HuH-7 (cell line): ENCODE measurements at regions not wholly inside any gene's neighbourhood (a gene's known extent, or its start where the extent isn't known, plus 50 kb on each side); places are given as distances from the start of the nearest gene placed in this dataset.
"Not testable (repeated sequence)": the region's sequence is repeated elsewhere in the genome, so short reads cannot be mapped to it uniquely, and the experiment has no call there.

Experiments used
- DNase-seq: peaks from one replicate; pipeline ENCODE4 v3.0.0; 2011; ENCODE audit warnings: low spot score

DNA sequence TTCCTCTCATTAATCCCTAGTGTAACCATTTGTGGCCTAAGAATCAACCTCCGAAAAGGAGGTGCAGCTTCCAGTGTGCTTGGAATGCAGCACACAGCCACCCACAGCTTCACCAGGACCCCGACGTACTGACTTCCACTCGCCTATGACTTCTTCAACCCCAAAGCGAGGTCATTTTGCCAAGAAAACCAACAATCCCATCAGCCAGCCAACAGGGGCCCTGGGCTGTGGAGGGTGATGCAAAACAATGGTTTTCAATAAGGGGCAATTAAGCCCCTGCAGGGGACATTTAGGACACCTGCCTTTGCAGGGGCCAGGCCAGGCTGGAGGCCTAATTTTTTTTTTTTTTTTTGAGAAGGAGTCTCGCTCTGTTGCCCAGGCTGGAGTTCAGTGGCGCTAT is 158.1 kb upstream of the SKOR2 start:
- no peak for DNase-seq

DNA sequence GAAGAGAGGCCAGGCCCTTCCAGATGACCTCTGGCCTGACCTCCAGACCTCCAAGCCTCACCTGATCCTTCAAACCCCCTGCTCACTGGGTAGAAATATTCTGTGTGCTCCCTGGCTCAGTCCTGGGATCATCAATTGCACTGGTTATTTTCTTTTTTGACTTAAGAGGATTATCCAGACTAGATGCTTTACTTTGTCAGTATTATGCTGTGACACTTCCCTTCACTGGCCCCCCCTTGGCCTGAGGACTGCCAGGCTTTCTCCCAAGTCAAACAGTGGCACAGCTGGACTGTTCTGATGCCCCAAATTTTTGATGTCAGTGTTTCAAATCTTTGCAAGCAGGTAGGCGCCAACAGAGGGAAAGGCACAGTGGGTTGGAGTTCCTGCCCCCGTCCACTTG is 156.3 kb upstream of the SKOR2 start:
- DNase-seq = no peak

GRCh38 chr18:47404845-47405244 is 153.4 kb upstream of the SKOR2 start:
- DNase-seq = no peak

DNA sequence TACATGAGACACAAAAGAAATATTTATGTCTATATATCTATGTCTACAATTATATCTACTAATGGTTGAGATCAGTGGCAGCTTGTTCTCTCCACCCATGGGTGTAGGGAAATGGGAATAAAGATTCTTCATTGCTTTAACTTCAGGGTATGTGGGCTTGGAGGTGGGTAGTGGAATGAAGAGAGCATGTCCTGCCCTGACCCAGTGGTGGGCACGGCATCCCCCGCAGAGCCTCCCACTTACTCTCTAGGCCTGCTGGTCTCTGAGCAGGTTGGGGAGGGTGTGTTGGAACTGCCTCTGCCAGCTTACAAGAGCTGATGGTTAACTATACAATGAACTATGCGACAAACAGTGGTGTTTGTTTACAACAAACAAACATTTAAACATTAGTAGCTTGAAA is 152.5 kb upstream of the SKOR2 start:
- no peak for DNase-seq

GRCh38 chr18:47403317-47403716 is 151.9 kb upstream of the SKOR2 start:
- DNase-seq = no peak

- DNase-seq = no peak
Observed at GRCh38 chr18:47399475-47399874, 148.0 kb upstream of the SKOR2 start.

- DNase-seq = no peak
Observed at GRCh38 chr18:47397671-47398319, 146.3 kb upstream of the SKOR2 start.

GRCh38 chr18:47391665-47392064 is 140.2 kb upstream of the SKOR2 start:
- no peak for DNase-seq

DNA sequence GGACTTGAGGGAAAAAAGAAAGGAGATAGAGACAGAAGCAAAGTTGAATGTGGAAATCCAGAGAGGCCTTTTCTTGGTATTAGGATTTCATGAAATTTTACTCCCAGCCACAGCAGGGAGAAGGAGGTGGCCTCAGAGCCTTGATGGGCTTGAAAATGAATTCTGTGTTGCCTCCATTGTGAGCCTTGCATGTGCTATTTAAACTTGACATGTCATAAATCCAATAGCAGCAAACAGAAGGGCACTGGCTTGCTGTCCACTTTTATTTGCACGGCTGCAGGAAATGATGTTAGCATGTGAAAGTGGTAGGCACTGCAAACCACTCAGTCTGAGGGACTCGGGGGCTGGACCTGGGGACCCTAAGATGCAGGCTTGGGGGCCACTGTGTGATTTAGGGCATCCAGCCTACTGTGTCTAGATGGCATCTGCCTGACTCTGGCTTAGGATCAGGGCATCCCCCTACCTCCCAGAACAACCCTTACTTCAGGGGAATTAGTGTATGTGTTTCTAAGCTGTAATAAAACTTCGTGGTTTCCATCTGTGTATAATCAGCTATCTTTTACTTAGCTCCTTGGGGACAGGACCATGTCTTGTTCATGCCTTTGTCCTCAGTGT is 139.1 kb upstream of the SKOR2 start:
- DNase-seq = no peak

DNA sequence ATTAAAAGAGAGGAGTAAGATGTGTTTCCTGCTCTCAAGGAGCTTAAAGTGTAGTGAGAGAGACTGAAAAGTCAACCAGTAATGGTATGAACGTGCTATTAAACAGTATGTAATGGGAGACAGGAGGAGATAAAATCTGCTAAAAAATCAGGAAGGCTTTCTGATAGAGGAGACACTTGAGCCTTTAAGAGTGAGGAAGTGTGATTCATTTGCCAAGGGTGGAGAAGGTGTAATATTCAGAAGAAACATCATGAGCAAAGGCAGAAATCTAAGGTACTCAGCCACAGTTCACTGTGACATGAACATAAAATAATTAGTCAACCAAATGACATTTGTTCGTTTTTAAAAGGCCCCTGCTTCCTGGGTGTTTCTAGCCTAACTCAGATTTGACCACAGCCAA is 137.8 kb upstream of the SKOR2 start:
- DNase-seq = no peak

GRCh38 chr18:47387864-47388263 is 136.4 kb upstream of the SKOR2 start:
- DNase-seq = no peak

GRCh38 chr18:47383729-47384128 is 132.3 kb upstream of the SKOR2 start:
- no peak for DNase-seq

DNA sequence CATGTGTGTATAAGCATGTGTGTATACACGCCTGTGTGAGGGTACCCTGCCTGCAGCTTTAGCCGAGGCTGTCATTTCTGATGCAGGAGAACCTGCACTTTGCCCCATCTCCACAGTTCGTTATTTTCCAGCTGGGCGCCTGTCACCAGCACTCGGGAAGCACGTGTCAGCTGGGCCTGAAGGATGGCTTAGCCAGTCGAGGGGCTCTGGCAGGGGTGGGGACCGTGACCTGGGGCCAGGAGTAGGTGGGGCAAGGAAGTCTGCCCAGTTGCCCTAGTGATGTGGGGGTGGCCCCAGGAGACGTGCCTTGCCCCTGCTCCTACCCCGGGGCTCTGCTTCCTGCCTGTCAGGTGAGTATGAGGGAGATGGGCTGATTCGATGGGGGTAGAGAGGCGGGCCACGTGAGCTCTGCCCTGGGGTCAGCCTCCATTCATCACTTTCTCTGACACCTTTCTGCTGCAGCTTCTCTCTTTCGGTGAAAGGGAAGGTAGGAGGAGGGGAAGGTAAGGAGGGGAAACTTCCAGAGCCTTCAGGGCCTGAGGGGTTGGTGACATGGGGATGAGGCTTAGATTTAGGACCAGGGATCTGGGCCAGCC is 130.6 kb upstream of the SKOR2 start:
- DNase-seq = no peak

- no peak for DNase-seq
Observed at GRCh38 chr18:47380153-47380552, 128.7 kb upstream of the SKOR2 start.

GRCh38 chr18:47373465-47373864 is 122.0 kb upstream of the SKOR2 start:
- DNase-seq = no peak

DNA sequence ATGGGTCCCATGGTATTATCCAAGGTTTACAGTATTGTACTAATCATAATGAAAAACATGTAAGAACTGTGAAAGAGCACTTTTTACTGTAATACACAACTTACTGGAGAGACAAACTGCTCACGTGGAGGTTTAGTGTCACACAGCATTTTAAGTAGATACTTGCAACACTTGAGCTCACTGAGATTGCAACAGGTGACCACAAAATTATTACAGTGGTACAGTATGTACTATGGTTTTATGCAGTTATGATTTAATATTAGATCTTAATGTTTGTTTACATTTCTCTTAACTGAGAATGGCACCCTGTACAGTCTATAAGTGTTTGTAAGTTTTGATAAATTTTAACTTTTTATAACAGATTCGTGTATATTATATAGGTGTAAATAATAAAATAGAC is 118.6 kb upstream of the SKOR2 start:
- no peak for DNase-seq

GRCh38 chr18:47354061-47354460 is 102.6 kb upstream of the SKOR2 start:
- not testable (repeated sequence) for DNase-seq

- no peak for DNase-seq
Observed at GRCh38 chr18:47346016-47346415, 94.6 kb upstream of the SKOR2 start.

- DNase-seq = no peak
Observed at GRCh38 chr18:47345291-47345690, 93.8 kb upstream of the SKOR2 start.

GRCh38 chr18:47343291-47343690 is 91.8 kb upstream of the SKOR2 start:
- no peak for DNase-seq

GRCh38 chr18:47342566-47342965 is 91.1 kb upstream of the SKOR2 start:
- no peak for DNase-seq

- DNase-seq = no peak
Observed at GRCh38 chr18:47341678-47342077, 90.2 kb upstream of the SKOR2 start.

- DNase-seq = no peak
Observed at GRCh38 chr18:47334966-47335365, 83.5 kb upstream of the SKOR2 start.
